ENCODE measurements at regions not wholly inside any gene's neighbourhood (a gene's known extent, or its start where the extent isn't known, plus 50 kb on each side); places are given as distances from the start of the nearest gene placed in this dataset.
"Not testable (repeated sequence)": the region's sequence is repeated elsewhere in the genome, so short reads cannot be mapped to it uniquely, and the experiment has no call there.

DNA sequence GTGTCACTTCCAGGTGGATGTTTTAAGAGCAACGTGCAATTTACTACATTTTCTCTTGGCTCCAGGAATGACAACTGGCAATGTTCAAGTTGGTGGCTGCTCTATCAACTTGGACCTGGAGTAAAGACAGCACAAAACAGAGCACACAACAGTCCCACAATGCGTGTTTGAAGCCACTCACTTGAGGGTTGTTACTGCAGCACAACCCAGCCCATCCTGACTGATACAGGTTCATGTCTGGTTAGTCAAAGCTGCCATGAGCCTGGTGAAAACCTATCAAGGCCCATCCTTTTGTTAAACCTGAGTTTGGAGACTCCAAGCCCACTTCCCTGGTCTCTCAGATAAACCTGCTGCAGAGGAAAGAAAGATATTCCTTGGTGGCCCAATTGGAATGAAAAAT, 81.1 kb upstream of the LARP1 start:
- H3K9me3 Mint-ChIP-seq = peaks cover 2% of the 10 kb centered on the region
- H3K36me3 Mint-ChIP-seq = no peaks in the 10 kb centered on the region

DNA sequence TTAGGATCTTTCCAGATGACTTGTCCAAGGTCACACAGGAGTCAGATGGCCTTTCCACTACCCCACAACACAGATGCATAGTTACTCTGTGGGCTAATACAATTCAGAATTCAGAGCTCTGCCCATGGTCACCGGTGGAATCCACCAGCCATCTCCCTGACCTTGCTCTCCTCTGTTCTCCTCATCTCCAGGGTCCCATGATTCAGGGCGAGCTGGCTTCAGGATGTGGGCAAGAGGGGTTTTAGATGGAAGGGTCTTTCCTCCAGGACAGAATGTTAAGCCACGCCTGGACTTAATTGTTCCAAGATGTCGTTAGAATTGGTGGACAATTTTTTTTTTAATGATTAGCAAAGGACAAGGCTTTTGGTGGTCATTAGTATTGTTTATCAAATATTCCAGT, 81.7 kb upstream of the LARP1 start:
- H3K4me3 Mint-ChIP-seq = no peak overlapping the region
- no peak overlapping the region for H3K27ac Mint-ChIP-seq
- no peaks in the 10 kb centered on the region for H3K4me1 Mint-ChIP-seq
- H3K9me3 Mint-ChIP-seq = peaks cover 4% of the 10 kb centered on the region
- H3K27me3 Mint-ChIP-seq = no peaks in the 10 kb centered on the region
- DNase-seq = no peak
- POLR2A ChIA-PET = no interaction called here
- ATAC-seq (ENCODE audit: low read depth) = no peak
- no peaks in the 10 kb centered on the region for H3K36me3 Mint-ChIP-seq

More for the DNA sequence above, 81.1 kb upstream of the LARP1 start:
- Mint-ChIP-seq H3K4me1 (no peaks in the 10 kb centered on the region), H3K27me3 (no peaks in the 10 kb centered on the region), H3K4me3 (no peak overlapping the region), H3K27ac (no peak overlapping the region)
- no peak for DNase-seq
- ATAC-seq (ENCODE audit: low read depth) = no peak
- POLR2A ChIA-PET = no interaction called here

DNA sequence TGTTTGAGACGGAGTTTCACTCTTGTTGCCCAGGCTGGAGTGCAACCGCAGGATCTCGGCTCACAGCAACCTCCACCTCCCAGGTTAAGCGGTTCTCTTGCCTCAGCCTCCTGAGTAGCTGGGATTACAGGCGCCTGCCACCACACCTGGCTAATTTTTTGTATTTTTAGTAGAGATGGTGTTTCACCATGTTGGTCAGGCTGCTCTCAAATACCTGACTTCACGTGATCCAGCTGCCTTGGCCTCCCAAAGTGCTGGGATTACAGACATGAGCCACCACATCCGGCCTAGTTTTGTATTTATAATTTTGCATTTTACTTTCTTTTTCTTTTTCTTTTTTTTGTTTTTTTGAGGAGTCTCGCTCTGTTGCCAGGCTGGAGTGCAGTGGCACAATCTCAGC, 85.3 kb upstream of the LARP1 start:
- ATAC-seq (ENCODE audit: low read depth); DNase-seq; POLR2A ChIA-PET; H3K4me1 Mint-ChIP-seq; H3K4me3 Mint-ChIP-seq; H3K27me3 Mint-ChIP-seq; H3K36me3 Mint-ChIP-seq; H3K27ac Mint-ChIP-seq: not testable (repeated sequence)
- peaks cover 11% of the 10 kb centered on the region for H3K9me3 Mint-ChIP-seq

DNA sequence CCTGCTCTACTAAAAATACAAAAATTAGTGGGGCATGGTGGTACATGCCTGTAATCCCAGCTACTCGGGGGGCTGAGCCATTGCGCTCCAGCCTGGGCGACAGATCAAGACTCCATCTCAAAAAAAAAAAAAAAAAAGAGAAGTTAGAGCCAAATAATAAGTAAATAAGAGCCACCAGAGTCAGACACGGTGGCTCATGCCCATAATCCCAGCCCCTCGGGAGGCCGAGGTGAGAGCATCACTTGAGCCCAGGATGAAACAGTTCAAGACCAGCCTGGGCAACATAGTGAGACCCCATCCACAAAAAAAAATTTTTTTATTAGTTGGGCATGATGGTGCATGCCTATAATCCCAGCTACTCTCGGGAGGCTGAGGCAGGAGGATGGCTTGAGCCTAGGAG, 85.8 kb upstream of the LARP1 start:
- H3K4me3 Mint-ChIP-seq = no peak overlapping the region
- peaks cover 12% of the 10 kb centered on the region for H3K9me3 Mint-ChIP-seq
- H3K27me3 Mint-ChIP-seq = peaks cover 2% of the 10 kb centered on the region
- POLR2A ChIA-PET = no interaction called here
- DNase-seq (no peak), ATAC-seq (ENCODE audit: low read depth) (no peak)
- H3K27ac Mint-ChIP-seq = no peak overlapping the region
- H3K36me3 Mint-ChIP-seq = peaks cover 2% of the 10 kb centered on the region
- H3K4me1 Mint-ChIP-seq = no peaks in the 10 kb centered on the region

GRCh38 chr5:154664869-154665268, 90.3 kb upstream of the LARP1 start:
- POLR2A ChIA-PET = no interaction called here
- H3K4me3 Mint-ChIP-seq = no peak overlapping the region

GRCh38 chr5:154663424-154663823, 91.8 kb upstream of the LARP1 start:
- peaks cover 5% of the 10 kb centered on the region for H3K36me3 Mint-ChIP-seq
- H3K27me3 Mint-ChIP-seq = peaks cover 4% of the 10 kb centered on the region
- no peak overlapping the region for H3K4me3 Mint-ChIP-seq
- no peaks in the 10 kb centered on the region for H3K4me1 Mint-ChIP-seq
- no peak overlapping the region for H3K27ac Mint-ChIP-seq
- DNase-seq = no peak
- ATAC-seq (ENCODE audit: low read depth) = no peak
- H3K9me3 Mint-ChIP-seq = peaks cover 15% of the 10 kb centered on the region
- POLR2A ChIA-PET = no interaction called here

More at GRCh38 chr5:154664869-154665268, 90.3 kb upstream of the LARP1 start:
- DNase-seq (no peak), ATAC-seq (ENCODE audit: low read depth) (no peak)
- Mint-ChIP-seq H3K4me1 (no peaks in the 10 kb centered on the region), H3K9me3 (peaks cover 17% of the 10 kb centered on the region), H3K27ac (no peak overlapping the region), H3K36me3 (peaks cover 5% of the 10 kb centered on the region), H3K27me3 (peaks cover 4% of the 10 kb centered on the region)

GRCh38 chr5:154654486-154655371, 100.4 kb upstream of the LARP1 start:
- H3K9me3 Mint-ChIP-seq = no peaks in the 10 kb centered on the region

DNA sequence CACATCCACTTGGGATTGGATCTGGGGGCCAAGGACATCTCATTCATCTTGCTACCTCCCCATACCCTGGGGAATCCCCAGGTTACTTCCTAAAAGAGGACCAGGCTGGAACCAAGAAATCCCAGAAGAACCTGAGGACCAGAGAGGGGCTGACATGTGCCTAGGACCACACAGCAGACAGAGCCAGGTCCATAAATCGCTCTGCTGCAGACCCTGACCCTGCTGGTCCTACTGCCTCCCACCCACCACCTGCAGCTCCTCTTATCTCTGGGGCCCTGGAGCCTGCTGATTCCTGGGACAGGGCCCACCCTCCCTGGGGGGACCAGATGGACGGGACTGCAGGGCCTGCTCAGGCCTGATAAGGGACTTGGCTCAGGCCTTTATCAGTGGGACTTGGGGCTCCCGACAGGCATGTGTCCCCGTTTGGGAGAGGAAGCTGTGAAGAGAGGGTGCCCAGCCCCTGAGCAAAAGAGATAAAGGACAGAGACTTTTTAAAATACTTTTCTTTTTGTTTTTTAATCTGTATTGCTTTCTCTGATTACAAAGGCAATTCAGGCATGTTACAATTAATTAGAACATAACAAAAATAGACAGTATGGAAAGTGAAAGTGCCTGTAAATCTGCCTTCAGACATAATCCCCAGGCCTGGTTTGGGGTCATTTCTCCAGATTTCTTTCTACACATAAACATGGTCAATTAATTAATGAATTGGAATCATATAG, 101.3 kb upstream of the LARP1 start:
- POLR2A ChIA-PET = no interaction called here
- no peaks in the 10 kb centered on the region for H3K36me3 Mint-ChIP-seq

More at GRCh38 chr5:154654486-154655371, 100.4 kb upstream of the LARP1 start:
- H3K4me3 Mint-ChIP-seq = peak overlapping the region; percentile 60
- DNase-seq (no peak), ATAC-seq (ENCODE audit: low read depth) (no peak)
- H3K36me3 Mint-ChIP-seq = no peaks in the 10 kb centered on the region
- H3K4me1 Mint-ChIP-seq = peaks cover 11% of the 10 kb centered on the region
- H3K27me3 Mint-ChIP-seq = no peaks in the 10 kb centered on the region
- POLR2A ChIA-PET = no interaction called here
- H3K27ac Mint-ChIP-seq = peak overlapping the region; percentile 81

DNA sequence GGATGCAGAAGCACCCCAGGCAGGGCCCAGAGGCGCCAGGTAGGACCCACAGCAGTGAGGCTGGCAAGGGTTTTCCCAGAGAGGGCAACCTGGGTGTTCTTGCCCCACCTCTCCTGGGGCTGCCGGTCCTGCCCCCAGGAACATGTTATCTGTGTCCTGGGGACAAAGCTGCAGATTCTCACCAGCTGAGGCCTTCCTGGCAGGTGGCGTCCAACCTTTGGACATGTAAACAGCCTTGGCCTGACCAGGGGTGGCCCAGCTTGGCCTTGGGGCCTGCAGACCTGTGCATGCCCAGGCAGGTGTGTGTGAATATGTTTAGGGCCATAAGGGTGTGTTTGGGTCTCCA, 101.8 kb upstream of the LARP1 start:
- ATAC-seq (ENCODE audit: low read depth) (no peak), DNase-seq (no peak)
- no peak overlapping the region for H3K4me3 Mint-ChIP-seq
- H3K36me3 Mint-ChIP-seq = no peaks in the 10 kb centered on the region
- peaks cover 11% of the 10 kb centered on the region for H3K4me1 Mint-ChIP-seq
- POLR2A ChIA-PET = no interaction called here
- no peak overlapping the region for H3K27ac Mint-ChIP-seq
- no peaks in the 10 kb centered on the region for H3K9me3 Mint-ChIP-seq
- no peaks in the 10 kb centered on the region for H3K27me3 Mint-ChIP-seq

More for the DNA sequence above, 101.3 kb upstream of the LARP1 start:
- H3K27ac Mint-ChIP-seq = peak overlapping the region; percentile 81
- ATAC-seq (ENCODE audit: low read depth) (peak; percentile 25), DNase-seq (no peak)
- no peaks in the 10 kb centered on the region for H3K27me3 Mint-ChIP-seq
- H3K4me1 Mint-ChIP-seq = peaks cover 11% of the 10 kb centered on the region
- peak overlapping the region; percentile 60 for H3K4me3 Mint-ChIP-seq
- no peaks in the 10 kb centered on the region for H3K9me3 Mint-ChIP-seq

DNA sequence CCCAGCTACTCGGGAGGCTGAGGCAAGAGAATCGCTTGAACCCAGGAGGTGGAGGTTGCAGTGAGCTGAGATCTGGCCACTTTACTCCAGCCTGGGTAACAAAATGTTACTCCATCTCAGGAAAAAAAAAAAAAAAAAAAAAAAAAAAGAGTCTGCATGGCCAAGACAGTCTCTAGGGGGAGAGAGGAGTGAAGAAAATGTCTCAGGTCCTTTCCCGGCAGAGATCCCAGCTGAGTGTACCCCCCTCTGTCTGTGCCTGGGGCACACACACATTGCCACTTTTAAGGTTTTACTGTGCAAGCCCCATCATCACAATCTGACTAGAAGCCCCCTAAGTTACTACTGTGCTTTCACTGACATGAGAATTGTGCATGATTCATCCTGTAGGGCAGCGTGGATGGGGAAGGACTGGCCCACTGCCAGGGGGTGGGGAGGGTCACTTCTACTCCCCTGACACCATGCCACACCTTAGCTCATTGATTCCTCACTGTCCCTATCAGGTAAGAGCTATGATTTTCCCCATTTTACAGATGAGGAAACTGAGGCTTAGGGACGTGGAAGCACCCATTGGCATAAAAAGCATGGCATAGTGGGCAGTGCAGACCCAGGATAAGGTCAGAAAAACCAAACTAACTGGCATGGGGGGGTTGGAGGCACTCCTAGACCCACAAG, 102.3 kb upstream of the LARP1 start:
- DNase-seq (no peak), ATAC-seq (ENCODE audit: low read depth) (no peak)
- no peaks in the 10 kb centered on the region for H3K36me3 Mint-ChIP-seq
- POLR2A ChIA-PET = no interaction called here
- peaks cover 12% of the 10 kb centered on the region for H3K4me1 Mint-ChIP-seq
- H3K27ac Mint-ChIP-seq = no peak overlapping the region
- H3K9me3 Mint-ChIP-seq = no peaks in the 10 kb centered on the region
- no peak overlapping the region for H3K4me3 Mint-ChIP-seq
- H3K27me3 Mint-ChIP-seq = no peaks in the 10 kb centered on the region

DNA sequence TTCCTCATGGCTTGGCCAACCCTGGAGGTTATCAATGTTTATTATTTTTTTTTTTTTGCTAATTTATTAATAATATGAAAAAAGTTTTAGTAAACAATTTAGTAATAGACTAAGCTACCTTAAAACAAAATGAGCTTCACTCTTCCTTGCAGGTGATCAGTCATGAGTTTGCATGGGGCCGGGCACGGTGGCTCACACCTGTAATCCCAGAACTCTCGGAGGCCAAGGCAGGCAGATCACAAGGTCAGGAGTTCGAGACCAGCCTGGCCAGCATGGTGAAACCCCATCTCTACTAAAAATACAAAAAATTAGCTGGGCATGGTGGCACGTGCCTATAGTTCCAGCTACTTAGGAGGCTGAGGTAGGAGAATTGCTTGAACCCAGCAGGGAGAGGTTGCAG, 103.4 kb upstream of the LARP1 start:
- H3K36me3 Mint-ChIP-seq = not testable (repeated sequence)
- POLR2A ChIA-PET = interaction anchor here (0.7 kb wide), 1 partner anchor 132 kb away, joined by 4 read pairs; no protein-coding TSS in a partner anchor

DNA sequence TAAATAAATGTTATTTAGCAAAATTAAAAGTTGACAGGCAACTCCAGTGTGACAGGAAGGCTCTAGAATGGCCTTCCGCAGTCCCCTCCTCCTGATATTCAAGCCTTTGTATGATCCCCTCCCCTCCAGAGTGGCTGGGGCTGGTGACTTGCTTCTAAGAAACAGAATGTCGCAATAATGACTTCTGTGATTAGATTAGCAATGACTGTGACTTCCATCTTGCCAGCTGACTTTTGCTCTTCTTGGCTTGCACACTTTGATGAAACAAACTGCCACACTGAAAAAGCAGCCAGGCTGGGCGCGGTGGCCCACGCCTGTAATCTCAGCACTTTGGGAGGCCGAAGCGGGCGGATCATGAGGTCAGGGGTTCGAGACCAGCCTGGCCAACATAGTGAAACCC, 106.5 kb upstream of the LARP1 start:
- ATAC-seq (ENCODE audit: low read depth) (no peak), DNase-seq (no peak)
- H3K27ac Mint-ChIP-seq = no peak overlapping the region
- H3K4me3 Mint-ChIP-seq = no peak overlapping the region
- POLR2A ChIA-PET = interaction anchor here (0.7 kb wide), 1 partner anchor 115 kb away, joined by 4 read pairs; no protein-coding TSS in a partner anchor
- peaks cover 6% of the 10 kb centered on the region for H3K27me3 Mint-ChIP-seq
- peaks cover 12% of the 10 kb centered on the region for H3K4me1 Mint-ChIP-seq
- H3K9me3 Mint-ChIP-seq = peaks cover 2% of the 10 kb centered on the region
- no peaks in the 10 kb centered on the region for H3K36me3 Mint-ChIP-seq

More for the DNA sequence above, 103.4 kb upstream of the LARP1 start:
- ATAC-seq (ENCODE audit: low read depth); DNase-seq; H3K27me3 Mint-ChIP-seq; H3K4me3 Mint-ChIP-seq; H3K27ac Mint-ChIP-seq; H3K9me3 Mint-ChIP-seq: not testable (repeated sequence)
- H3K4me1 Mint-ChIP-seq = peaks cover 20% of the 10 kb centered on the region

DNA sequence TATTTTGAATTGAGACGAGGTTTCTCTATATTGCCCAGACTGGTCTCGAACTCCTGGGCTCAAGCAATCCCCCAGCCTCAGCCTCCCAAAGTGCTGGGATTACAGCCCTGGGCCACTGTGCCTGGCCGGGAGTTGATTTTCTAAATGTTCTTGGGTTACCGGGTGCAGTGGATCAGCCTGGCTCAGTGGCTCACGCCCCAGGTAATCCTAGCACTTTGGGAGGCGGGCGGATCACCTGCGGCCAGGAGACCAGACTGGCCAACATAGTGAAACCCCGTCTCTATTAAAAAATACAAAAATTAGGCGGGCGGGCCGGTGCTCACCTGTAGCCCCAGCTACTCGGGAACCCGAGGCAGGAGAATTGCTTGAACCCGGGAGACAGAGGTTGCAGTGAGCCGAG, 106.9 kb upstream of the LARP1 start:
- ATAC-seq (ENCODE audit: low read depth) = no peak
- no peaks in the 10 kb centered on the region for H3K36me3 Mint-ChIP-seq
- peak overlapping the region; percentile 85 for H3K4me3 Mint-ChIP-seq
- H3K27me3 Mint-ChIP-seq = peaks cover 6% of the 10 kb centered on the region
- peak overlapping the region; percentile 69 for H3K27ac Mint-ChIP-seq
- POLR2A ChIA-PET = interaction anchor here (0.7 to 1.6 kb wide), 2 partner anchors 116 to 210 kb away, joined by 4 to 5 read pairs; partner anchors contain the start of gene CNOT8
- no peak for DNase-seq
- H3K4me1 Mint-ChIP-seq = peaks cover 12% of the 10 kb centered on the region
- peaks cover 2% of the 10 kb centered on the region for H3K9me3 Mint-ChIP-seq

All from activated naive CD8-positive, alpha-beta T cell treated with anti-CD3 and anti-CD28 coated beads, Interleukin-2, amount 10 ng/mL, durations not matched to agents 7 days and 5 days (primary cell).